SH-SY5Y (cell line): ENCODE measurements at regions not wholly inside any gene's neighbourhood (a gene's known extent, or its start where the extent isn't known, plus 50 kb on each side); places are given as distances from the start of the nearest gene placed in this dataset.

Source experiments
- GATA2 ChIP-seq: IDR thresholded peaks from 2 replicates; pipeline ENCODE4 v1.6.1; 2011; ENCODE audit warnings: mild to moderate bottlenecking, low read depth, low read length
- GATA3 ChIP-seq: IDR thresholded peaks from 2 replicates; pipeline ENCODE4 v1.6.1; 2011; ENCODE audit warnings: low read depth, mild to moderate bottlenecking, low read length, moderate library complexity

DNA sequence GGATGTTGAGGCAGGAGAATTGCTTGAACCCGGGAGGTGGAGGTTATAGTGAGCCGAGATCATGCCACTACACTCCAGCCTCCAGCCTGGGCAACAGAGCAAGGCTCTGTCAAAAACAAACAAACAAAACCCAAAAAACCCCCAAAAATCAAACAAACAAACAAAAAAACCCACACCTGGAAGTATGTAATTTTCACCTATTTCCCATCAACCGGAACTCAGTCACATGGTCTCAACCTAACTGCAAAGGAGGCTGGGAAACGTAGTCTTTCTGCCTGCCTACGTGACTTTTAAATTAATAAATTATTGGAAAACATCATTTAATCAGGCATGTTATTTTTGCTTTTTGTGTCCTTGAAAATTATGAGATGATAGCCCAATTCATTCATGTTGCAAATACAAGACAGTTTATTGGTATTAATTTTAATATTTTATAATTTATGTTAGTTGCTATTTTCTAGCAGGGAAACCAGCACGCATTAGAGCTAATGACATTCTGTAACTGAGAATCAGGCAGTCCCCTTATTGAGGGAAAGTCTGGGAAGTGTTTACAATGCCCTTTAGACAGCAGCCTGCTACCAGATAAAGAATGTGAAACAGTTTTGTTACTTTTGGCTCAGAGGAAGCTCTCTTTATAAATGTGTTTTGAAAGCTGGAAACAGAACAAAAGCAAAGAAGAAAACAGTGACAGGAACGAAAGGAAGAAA, 110.3 kb downstream of the NXNL2 start:
- no peak for TF ChIP-seq GATA2
- TF ChIP-seq GATA3, result no peak
